HG03175 (cell line): ENCODE measurements at regions not wholly inside any gene's neighbourhood (a gene's known extent, or its start where the extent isn't known, plus 50 kb on each side); places are given as distances from the start of the nearest gene placed in this dataset.

ENCODE experiments used
- ATAC-seq: cut with Tn5 transposase; IDR thresholded peaks from one replicate; pipeline ENCODE4 v1.9.1; 2021; ENCODE audit warnings: mild to moderate bottlenecking, moderate library complexity; ENCODE audit not compliant: unreplicated experiment

DNA sequence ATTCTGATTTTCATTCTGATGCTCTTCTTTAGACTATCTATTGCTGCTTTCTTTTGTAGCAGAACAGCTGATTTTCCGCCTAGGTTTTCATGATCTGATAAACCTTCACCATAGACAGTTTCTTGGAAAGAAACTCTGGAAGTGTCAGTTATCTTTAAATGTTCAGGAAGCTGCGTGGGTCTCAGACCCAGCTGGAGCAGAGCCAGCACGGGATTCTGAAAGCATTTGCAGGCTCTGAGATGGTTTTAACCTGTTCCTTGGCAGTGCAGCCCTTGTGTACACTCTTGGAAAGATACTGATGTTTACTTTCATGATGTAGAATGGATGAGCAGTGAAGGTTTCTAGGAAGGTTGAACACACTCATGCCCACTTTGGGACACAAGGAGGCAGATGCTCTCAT is 178.0 kb upstream of the DMRT1 start:
- no peak for ATAC-seq

DNA sequence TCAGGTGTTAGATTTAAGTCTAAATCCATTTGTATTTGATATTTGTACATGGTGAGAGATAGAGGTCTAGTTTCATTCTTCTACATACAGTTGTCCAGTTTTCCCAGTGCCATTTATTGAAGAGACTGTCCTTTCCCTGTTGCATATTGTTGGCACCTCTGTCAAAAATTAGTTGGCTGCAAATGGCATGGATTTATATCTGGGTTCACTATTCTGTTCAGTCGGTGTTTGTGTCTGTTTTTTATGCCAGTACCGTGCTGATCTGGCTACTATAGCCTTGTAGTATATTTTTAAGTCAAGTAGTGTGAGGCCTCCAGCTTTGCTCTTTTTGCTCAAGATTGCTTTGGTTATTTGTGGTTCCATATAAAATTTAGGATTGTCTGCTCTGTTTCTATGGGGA is 176.2 kb upstream of the DMRT1 start:
- ATAC-seq: no peak

DNA sequence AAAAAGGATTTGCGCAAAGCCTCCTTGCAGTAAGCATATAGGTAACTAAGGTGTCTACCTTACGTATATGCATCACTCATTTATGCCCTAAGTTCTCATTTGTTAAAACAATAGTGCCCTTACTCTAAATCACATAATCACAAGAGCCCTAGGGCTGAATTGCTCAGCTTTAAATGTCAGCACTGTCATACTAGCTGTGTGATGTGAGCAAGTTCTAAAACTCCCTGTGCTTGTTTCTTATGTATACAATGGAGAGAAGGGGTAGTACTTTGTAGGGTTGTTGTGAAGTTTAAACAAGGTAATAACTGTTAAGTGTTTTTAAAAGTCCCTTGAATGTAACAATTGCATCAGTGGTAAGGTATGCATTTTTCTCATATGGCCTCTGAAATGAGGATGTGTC is 169.5 kb upstream of the DMRT1 start:
- ATAC-seq: no peak

DNA sequence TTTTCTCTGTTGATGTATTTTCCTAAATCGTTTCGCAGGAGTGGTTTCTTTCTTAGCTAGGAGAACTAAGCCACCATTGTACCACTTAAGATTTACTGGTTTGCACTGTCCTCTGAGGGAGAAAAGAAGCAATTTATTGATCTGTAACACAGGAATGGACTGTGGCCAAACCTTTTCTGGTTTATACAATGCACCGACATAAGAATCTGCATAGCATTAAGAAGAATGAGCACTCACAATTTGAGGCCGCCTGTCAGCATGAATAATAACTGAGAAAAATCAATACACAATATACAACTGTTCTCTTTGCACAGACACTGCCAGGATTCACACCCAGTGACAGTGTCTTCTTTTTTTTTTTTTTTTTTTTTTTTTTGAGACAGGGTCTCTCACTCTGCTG is 168.6 kb upstream of the DMRT1 start:
- no peak for ATAC-seq

DNA sequence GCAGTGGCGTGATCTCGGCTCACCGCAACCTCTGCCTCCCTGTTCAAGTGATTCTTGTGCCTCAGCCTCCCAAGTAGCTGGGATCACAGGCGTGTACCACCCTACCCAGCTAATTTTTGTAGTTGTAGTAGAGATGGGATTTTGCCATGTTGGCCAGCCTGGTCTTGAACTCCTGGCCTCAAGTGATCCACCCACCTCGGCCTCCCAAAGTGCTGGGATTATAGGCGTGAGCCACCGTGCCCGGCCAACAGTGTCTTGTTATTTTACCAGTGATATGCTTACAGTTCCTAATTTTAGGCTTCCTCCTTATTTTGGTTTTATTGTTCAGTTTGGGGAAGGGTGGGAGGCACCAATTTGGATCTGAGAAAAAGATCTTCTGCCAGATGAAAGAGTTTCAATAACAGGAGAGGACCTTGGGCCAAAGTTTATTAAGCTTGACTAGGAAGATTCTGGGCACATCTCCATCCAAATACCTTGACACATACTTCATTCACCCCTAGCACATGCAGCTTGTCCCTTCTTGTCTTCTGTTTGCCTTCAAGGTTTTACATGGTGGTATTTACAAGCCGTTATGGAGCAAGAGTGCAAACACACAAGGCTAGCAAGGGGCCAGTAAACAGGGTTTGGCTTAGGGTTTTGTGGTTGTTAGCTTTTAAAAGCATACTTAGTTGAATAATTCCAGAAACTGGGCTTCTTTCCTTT is 168.1 kb upstream of the DMRT1 start:
- no peak for ATAC-seq

DNA sequence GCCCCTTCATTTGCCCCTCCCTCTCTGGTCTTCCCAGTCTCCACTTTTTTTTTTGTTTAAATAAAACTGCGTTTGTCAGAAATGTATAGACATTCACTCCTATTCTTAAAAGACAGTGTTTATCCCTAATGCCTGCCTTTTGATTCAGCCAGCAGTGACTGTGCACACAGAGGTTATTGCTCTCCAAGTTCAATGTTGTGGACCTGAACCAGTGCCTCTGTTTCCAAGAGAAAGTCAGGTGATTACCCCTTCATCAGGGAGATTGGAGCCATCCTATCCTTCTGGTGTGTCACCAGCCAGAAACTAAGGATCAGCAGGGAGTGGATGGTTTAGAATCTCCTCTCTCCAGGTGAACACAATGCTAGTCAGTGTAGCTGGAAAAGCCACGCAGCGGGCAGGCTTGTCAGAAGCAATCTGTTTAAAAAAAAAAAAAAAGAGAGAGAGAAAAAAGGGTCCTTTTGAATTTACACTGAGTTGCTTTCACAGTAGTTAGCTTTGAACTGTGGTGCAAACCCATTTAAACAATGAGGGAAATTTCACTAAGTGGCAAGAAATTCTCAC is 167.5 kb upstream of the DMRT1 start:
- ATAC-seq: no peak

DNA sequence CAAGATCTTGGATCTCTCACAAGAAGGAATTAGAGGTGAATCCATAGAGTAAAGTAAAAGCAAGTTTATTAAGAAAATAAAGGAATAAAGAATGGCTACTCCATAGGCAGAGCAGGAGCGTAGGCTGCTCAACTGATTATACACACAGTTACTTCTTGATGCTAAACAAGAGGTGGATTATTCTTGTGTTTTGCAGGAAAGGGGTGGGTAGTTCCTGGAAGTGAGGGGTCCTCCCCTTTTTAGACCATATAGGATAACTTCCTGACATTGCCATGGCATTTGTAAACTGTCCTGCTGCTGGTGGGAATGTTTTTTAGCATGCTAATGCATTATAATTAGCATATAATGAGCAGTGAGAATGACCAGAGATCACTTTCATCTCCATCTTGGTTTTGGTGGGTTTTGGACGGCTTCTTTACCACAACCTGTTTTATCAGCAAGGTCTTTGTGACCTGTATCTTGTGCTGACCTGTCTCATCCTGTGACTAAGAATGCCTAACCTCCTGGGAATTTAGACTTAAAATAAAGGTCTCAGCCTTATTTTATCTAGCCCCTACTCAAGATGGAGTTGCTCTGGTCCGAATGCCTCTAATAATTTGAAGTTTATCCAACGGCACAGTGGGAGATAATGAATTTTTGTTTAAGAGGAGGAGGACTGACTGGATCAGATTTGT is 165.7 kb upstream of the DMRT1 start:
- ATAC-seq: no peak

DNA sequence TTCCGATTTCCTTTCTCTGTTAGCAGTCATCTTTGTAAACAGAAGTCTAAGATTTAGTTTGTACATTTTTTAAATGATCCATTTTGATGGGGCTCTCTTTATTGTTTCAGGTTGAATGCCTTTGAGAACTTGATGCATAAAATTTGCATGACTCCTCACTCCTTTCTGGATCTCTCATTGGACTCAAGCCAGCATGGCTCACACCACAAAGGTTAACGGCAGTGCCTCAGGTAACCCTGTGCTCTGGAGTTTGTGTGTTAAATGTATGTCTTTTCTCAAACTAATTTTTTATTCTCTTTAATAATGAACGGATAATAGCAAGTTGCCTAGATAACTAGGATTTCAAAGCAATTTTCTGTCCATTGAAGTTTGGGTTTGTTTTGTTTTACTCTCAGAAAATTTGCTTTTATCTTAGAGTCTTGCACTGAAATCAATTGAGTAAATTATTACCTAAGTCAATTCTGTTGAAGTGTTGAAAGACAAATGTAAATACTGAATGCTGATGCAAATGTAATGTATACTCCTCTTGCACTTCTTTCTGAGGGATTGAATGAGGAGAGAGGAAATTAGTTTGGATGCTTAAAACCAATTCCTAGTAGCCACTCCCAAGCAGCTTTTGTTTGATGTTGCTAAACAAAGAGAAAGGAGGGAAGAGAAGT is 164.6 kb upstream of the DMRT1 start:
- no peak for ATAC-seq

DNA sequence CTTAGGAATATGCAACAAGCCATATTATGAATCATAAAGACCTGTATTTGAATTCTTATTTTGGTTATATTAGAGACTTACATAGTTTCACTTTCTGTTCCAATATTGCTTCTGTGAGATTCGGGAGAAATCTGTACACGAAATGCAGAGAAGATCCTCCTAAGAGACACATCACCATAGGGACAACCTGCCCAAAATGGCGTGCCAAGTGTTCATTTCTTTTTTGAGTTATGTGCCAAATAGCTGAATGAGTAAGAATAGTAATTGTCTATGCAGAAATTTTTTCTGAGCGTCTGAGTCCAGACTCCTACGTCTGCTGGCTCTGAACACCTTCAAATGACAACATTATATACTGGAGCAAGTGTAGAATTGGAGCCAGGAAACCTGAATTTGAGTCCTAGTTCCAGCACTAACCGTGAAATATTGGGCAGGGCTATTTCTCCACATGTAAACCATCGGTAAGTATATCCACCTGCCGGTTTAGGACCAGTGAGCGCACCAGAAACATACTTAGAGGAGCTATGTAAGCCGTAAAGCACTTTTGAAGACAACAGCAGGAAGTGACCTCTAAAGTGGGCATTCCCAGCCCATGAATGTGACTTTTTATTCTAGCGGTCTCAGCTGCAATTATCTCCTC is 163.9 kb upstream of the DMRT1 start:
- no peak for ATAC-seq

DNA sequence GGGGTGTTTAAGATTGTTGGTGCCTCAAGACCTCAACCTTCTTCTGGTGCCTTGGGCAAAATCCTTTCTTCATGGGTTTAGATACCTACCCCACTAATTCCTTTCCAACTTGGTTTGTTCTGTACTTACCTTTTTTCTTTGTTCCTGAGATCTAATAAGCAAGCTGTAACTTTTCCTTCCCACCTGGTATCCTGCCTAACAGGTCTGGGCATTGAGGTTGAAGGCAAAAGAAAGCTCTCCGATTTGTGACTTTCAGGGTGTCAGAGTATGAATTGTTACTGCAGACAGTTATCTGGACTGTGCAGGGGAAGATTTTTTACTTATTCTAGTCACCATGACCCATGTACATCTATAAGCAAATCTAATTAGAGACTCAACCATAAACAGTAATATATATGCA is 162.6 kb upstream of the DMRT1 start:
- no peak for ATAC-seq

DNA sequence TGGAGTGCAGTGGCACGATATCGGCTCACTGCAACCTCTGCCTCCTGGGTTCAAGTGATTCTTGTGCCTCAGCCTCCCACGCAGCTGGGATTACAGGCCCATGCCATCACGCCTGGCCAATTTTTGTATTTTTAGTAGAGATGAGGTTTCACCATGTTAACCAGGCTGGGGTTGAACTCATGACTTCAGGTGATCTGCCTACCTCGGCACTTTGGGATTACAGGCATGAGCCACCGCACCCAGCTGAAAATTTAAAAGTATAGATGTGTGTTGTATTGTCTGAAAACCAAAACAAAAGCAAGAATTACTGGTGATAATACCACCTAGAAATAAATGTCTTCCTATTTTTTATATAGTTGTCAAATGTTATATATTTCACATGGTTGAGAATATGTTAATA is 162.0 kb upstream of the DMRT1 start:
- no peak for ATAC-seq

DNA sequence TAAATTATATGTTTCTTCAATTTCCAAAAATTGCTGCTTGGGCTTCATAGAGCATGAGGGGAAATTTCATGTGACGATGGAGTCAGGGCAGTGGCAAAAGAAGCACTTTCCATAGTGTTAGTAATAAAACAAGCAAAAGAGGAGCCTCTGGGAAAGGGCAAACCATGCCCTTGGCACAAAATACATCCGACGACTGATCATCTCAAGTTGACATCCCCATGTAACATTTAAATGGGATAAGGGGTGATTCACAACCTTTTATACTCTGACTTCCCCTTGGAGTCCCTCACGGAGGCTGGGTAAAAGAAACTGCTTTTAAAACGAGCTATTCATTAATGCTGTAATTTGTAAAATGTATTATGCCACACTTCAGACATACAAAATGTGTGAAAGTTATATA is 161.4 kb upstream of the DMRT1 start:
- no peak for ATAC-seq

DNA sequence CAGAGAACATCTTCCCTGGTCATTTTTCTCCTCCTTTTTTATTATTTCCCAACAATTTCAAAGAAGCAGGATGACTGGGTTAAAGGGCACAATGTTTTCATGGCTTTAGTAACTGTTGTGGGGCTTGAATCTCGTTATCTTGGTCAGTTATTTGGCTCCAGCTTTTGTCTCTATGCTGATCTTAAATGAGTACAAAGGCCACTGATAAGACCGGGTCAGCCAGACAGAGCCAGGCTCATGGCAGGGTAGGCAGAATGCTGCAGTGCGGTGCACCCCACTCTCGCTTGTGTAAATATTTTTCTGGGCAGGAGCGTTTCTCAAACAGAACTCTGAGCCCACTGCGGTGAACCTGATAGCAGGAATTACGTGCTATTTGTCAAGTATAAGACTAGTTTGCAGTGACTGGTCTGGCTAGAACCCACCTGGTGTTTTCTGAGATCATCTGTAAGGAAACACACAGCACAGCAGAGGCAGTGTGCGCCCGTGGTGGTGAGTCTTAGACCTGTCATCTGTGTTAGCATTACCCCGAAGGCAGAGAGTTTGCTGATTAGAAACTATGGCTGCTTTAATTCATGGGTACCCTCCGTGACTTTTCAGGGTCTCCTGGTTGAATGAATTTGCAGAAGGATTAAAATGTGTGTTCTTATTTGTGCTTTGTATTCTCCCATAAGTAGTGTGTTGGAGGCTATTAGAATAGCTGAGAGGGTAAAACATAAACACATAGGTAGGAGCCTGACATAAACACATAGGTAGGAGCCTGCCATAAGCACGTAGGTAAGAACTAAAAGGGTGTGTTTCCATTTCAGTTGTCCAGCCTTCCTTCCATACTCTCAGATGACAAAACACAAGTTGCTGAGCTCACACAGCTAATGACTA is 158.6 kb upstream of the DMRT1 start:
- ATAC-seq: no peak

DNA sequence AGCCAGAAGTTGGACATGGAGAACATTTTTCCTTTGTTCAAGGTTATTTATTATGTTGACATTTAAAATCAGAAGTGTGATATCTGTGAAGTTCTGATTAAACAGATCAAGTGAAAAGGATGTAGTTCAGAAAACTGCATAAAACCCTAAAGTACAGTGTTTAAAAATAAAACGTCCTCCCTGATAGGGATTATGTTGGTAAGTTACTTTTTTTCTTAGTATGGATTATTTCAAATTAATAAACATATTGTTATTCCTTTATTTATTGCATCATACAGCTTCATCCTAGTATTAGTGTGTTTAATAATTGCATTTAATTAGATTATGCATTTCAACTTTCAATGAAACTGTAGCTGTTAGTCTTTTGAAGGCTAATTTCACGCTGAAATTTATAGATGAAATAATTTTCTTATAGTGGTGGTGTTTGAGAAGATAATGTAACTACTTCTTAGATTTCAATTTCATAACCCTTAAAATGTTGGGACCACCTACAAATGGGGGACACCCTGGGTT is 157.9 kb upstream of the DMRT1 start:
- no peak for ATAC-seq

DNA sequence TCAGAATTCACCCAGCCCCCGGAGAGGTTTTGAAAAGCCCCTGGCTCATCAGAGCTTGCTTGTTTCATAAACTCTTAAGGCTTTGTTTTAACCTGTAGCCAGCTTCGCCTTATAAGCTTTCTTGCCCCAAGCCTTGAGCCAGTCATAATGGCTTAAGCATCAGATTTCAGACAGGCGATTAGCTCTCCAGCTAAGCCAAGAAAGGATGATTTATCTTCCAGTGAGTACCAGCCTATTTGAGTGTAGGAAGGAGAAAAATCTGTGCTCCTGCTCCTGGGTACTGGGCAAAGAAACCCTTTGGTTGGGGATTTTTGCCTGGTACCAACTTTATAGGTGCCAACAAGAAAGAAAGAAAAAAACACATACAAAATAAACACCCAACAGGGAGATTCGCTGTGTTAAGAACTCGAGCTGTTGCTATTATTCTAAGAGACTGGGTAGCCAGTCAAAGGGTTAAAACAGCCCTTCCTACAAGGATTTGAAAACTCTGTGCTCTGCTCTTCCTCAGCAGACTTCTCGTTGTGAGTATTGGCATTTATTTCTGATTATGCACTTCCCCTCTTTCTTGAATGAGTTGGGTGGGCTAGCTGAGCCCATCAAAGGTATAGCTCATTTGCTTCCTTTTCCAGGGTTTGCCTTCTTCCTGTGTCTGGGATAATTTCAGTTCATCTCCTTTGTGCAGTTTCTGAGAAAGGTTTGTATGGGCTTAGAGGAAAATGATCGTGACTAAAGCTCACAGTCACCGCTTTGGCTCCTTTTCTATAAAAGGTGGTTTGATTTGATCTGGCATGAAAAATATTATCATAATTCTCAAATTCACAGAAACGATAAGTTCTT is 157.2 kb upstream of the DMRT1 start:
- ATAC-seq: no peak

DNA sequence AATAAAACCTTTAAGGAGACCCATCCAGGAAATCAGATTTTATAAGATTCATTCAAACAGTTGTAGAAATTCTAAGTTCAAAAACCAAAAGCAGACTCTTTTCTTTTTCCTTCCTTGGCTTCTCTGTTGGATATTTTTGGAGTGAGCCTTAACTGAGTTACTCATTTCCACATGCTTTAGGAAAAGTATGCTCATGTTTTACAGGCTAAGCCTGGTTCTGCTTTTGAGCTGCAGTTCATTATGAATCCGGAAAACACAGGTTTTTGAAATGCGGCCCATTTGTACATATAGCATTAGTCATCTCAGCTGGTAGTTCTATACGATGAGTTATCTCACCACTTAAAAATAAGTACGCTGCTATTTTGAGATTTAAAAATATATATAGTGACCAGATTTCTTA is 156.6 kb upstream of the DMRT1 start:
- ATAC-seq: no peak

DNA sequence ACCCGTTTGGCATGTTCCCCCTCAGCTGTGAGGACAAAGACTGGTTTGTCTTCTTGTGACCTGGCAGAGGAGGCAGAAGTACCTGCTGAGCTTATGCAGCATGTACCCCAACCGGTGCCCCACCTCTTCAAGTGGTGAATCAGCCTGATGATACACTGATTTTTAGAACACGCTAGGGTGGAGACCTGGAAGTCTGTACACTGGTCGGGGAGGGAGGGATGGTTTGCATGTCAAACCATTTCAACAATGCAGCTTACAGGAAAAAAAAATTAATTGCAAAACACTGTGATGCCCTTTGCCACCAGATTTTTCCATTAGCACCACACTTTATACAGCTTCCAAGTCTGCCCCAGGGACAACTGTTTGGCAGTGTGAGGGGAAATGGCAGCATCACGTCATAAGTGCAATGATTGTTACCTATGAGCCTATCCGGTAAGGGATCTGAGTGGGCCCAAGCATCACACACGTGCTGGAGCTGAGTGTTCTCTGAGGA is 155.1 kb upstream of the DMRT1 start:
- no peak for ATAC-seq

DNA sequence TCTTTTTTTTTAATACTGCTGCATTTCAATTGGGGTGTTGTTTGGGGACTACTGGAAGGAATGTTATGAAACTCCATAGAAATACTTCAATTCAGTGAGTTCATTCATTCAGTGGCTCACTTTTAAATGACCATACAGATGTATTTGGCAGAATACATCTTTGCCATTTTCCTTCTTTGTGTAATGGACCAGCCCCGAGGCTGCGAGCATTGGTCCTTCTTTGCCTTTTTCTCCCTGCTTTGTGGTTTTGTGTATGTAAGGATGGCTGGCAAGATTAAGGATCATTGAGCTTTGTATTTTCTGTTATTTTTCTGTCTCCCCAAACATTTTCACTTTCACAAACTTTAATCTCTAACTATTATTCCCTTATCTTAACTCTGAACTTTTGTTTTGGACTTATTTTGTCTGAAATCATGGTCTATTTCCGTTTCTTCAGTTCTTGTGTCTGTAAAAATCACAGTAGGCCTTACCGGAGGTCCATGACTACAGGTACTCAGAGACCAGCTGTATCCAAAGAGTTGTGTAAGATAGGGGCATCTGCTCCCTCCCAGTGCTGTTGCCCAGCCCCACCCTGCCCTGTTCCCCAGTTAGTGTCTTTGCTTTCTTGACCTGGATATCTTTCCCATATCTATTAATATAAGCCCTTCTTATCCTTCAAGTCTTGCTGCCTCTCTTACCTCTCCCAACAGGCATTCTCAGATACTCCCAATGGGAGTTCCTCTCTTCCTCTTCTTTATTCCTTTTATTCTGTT is 154.3 kb upstream of the DMRT1 start:
- no peak for ATAC-seq

DNA sequence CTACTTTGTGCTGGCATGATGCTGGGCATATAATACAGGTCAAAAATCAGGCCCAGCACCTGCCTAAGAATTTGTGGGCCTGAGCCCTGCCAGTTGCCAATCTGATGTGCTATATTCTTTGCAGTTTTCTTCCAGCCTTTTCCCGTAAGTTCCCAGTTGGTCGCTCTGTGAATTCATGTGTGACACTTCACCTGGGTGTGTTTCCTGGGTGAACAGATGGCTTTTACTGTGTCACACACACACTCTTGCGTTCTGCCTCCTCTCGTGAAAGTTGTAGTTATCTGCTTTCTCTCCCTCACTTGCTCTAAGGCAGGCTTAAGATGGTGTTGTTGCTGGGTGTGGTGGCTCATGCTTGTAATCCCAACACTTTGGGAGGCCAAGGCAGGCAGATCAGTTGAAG is 153.5 kb upstream of the DMRT1 start:
- ATAC-seq: no peak
